ENCODE measurements at regions not wholly inside any gene's neighbourhood (a gene's known extent, or its start where the extent isn't known, plus 50 kb on each side); places are given as distances from the start of the nearest gene placed in this dataset.

DNA sequence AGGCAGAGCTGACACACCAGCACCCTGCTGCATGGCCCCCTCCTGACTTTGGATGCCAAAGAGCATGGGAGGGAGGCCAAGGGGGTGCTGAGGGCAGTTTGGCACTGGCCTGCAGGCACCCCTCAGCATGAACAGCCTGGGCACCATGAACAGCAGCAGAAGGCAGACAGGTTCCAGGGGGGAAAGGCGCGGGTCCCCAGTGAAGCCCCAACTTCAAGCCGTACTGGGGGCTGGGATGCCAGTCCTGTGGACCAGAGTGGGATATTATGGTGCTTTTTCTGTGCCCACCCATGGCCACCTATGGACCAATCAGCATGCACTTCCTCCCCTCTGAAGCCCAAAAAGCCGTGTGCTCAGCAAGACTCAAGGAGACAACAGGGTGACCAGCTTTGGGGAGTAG lies 389.9 kb downstream of the TEX13C start:
- TF ChIP-seq POLR2AphosphoS5 (IDR thresholded peaks at IDR 0.05; ENCODE audit: low read depth, low read length), result no peak
- no peak for TF ChIP-seq POLR2A (IDR thresholded peaks at IDR 0.05; ENCODE audit: low read depth, low read length)
